Mammary epithelial cell (primary cell): ENCODE measurements at regions not wholly inside any gene's neighbourhood (a gene's known extent, or its start where the extent isn't known, plus 50 kb on each side); places are given as distances from the start of the nearest gene placed in this dataset.

Source experiments
- CTCF ChIP-seq, 2 donors: IDR thresholded peaks in 1 of 2; conservative IDR thresholded peaks in 1 of 2; 2 replicates each; pipeline ENCODE4 v1.5.1; 2011 to 2012; ENCODE audit warnings: inconsistent platforms in 2 of 2, low read length in 2 of 2, mild to moderate bottlenecking in 2 of 2, control low read depth in 1 of 2, low read depth in 1 of 2; ENCODE audit not compliant: insufficient read depth in 1 of 2; ENCODE audit errors: extremely low read depth in 1 of 2
- EZH2 ChIP-seq: IDR thresholded peaks from 2 replicates; pipeline ENCODE4 v1.6.1; 2012; ENCODE audit warnings: low read length, inconsistent platforms, borderline replicate concordance

- no peak for TF ChIP-seq CTCF (conservative IDR thresholded peaks at IDR 0.05 in 1 of 2, IDR thresholded peaks at IDR 0.05 in 1 of 2; ENCODE audit: extremely low read depth in 1 of 2, insufficient read depth in 1 of 2, low read depth in 1 of 2, low read length in 2 of 2)
- TF ChIP-seq EZH2: no peak
Measured at GRCh38 chr14:85752175-85752574, 222.2 kb downstream of the FLRT2 start.
